Muscle of leg (tissue), 3 donors: ENCODE measurements at regions not wholly inside any gene's neighbourhood (a gene's known extent, or its start where the extent isn't known, plus 50 kb on each side); places are given as distances from the start of the nearest gene placed in this dataset.

Source experiments
- DNase-seq: peaks from one replicate; pipeline ENCODE4 v3.0.0; 2013
- H3K27ac ChIP-seq: one replicate; pipeline ENCODE4 v1.5.1; 2013; ENCODE audit warnings: mild to moderate bottlenecking, low read length, control low read depth
- H3K27me3 ChIP-seq: one replicate; pipeline ENCODE4 v1.6.1; 2013; ENCODE audit warnings: low read length; ENCODE audit not compliant: control insufficient read depth, insufficient read depth
- H3K36me3 ChIP-seq: one replicate; pipeline ENCODE4 v1.6.1; 2013; ENCODE audit warnings: low read length; ENCODE audit not compliant: control insufficient read depth, insufficient read depth
- H3K4me1 ChIP-seq: one replicate; pipeline ENCODE4 v1.6.1; 2013; ENCODE audit warnings: low read length; ENCODE audit not compliant: control insufficient read depth, insufficient read depth
- H3K4me3 ChIP-seq: one replicate; pipeline ENCODE4 v1.5.1; 2013; ENCODE audit warnings: low read length, control low read depth
- H3K9me3 ChIP-seq: replicated peaks from 2 replicates; pipeline ENCODE4 v1.6.1; 2013; ENCODE audit warnings: low read depth, low read length; ENCODE audit not compliant: control insufficient read depth
- WGBS: methylation state at CpG from one replicate; pipeline ENCODE4 v1.1.5; 2013; ENCODE audit warnings: missing lambda C conversion rate; ENCODE audit not compliant: insufficient coverage; 5-methylcytosine and 5-hydroxymethylcytosine counted together

GRCh38 chr19:27780367-27781075 lies 1432.4 kb downstream of the UQCRFS1 start:
- Histone ChIP-seq H3K36me3 (peaks cover 3% of the 10 kb centered on the region), H3K9me3 (peaks cover 32% of the 10 kb centered on the region), H3K4me3 (no peak overlapping the region), H3K27ac (no peak overlapping the region), H3K4me1 (no peaks in the 10 kb centered on the region), H3K27me3 (no peaks in the 10 kb centered on the region)
- DNase-seq: no peak
- WGBS: 97% methylated on average over 6 of the region's 10 CpGs

DNA sequence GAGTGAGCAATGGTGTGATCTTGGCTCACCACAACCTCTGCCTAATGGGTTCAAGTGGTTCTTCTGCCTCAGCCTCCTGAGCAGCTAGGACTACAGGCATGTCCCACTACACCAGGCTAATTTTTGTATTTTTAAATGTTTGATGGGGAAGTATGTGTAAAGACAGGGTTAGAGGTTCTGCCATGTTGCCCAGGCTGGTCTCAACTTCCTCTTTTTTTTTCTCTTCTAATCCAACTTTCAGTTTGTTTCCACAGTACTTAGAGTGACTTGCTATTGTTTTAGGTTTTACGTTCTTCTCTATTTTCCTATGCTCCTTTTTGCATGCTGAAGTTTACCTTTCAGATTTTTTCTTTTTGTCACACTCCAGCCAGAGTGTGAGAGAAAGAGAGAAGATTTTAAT lies 1433.0 kb downstream of the UQCRFS1 start:
- H3K4me1 ChIP-seq: no peaks in the 10 kb centered on the region
- peaks cover 36% of the 10 kb centered on the region for H3K9me3 ChIP-seq
- H3K36me3 ChIP-seq: peaks cover 3% of the 10 kb centered on the region
- no CpG with 5 or more reads among the region's 1 CpG for WGBS
- DNase-seq: no peak
- H3K4me3 ChIP-seq: no peak overlapping the region
- no peaks in the 10 kb centered on the region for H3K27me3 ChIP-seq
- H3K27ac ChIP-seq: no peak overlapping the region

GRCh38 chr19:27777726-27778125 lies 1435.2 kb downstream of the UQCRFS1 start:
- H3K9me3 ChIP-seq: peaks cover 56% of the 10 kb centered on the region
- no peaks in the 10 kb centered on the region for H3K27me3 ChIP-seq
- no peak for DNase-seq
- H3K27ac ChIP-seq: no peak overlapping the region
- H3K4me1 ChIP-seq: no peaks in the 10 kb centered on the region
- H3K36me3 ChIP-seq: peaks cover 3% of the 10 kb centered on the region
- WGBS: 96% methylated on average over 4 of the region's 7 CpGs
- H3K4me3 ChIP-seq: no peak overlapping the region

- Histone ChIP-seq H3K27ac (no peak overlapping the region), H3K4me3 (no peak overlapping the region), H3K36me3 (peaks cover 3% of the 10 kb centered on the region), H3K4me1 (no peaks in the 10 kb centered on the region), H3K27me3 (no peaks in the 10 kb centered on the region), H3K9me3 (peaks cover 59% of the 10 kb centered on the region)
- no peak for DNase-seq
- WGBS: 89% methylated on average over 5 of the region's 7 CpGs
Observed at GRCh38 chr19:27777242-27777641, 1435.7 kb downstream of the UQCRFS1 start.

DNA sequence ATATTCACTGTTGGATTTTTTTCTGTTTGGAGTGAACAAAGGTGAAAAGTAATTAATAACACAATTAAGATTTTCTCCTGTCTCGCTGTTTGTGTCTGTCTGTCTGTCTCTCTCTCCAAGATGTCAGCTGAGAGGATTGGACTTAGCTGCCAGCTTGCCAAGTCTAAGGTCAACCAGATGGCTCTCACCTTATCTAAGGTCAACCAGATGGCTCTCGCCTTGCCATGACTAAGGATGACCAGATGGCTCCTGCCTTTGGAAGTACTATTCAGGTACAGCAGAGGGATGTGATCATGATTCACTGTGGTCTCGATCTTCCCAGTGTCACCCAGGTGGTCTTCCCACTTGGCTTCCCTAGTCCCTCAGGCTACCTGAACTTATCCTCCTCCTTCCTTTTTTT lies 1436.4 kb downstream of the UQCRFS1 start:
- H3K27ac ChIP-seq: no peak overlapping the region
- DNase-seq: no peak
- H3K27me3 ChIP-seq: no peaks in the 10 kb centered on the region
- peaks cover 3% of the 10 kb centered on the region for H3K36me3 ChIP-seq
- peaks cover 59% of the 10 kb centered on the region for H3K9me3 ChIP-seq
- H3K4me3 ChIP-seq: no peak overlapping the region
- WGBS: no CpG with 5 or more reads among the region's 3 CpGs
- no peaks in the 10 kb centered on the region for H3K4me1 ChIP-seq

- 98% methylated on average over 6 of the region's 8 CpGs for WGBS
- Histone ChIP-seq H3K27ac (no peak overlapping the region), H3K36me3 (peaks cover 3% of the 10 kb centered on the region)
Observed at GRCh38 chr19:27776020-27776419, 1436.9 kb downstream of the UQCRFS1 start.

GRCh38 chr19:27775395-27775794 lies 1437.6 kb downstream of the UQCRFS1 start:
- WGBS: 92% methylated on average over 3 of the region's 6 CpGs
- Histone ChIP-seq H3K27ac (no peak overlapping the region), H3K27me3 (no peaks in the 10 kb centered on the region), H3K9me3 (peaks cover 61% of the 10 kb centered on the region), H3K4me3 (no peak overlapping the region), H3K4me1 (no peaks in the 10 kb centered on the region), H3K36me3 (peaks cover 3% of the 10 kb centered on the region)
- DNase-seq: no peak

More at GRCh38 chr19:27776020-27776419, 1436.9 kb downstream of the UQCRFS1 start:
- no peaks in the 10 kb centered on the region for H3K4me1 ChIP-seq
- peaks cover 63% of the 10 kb centered on the region for H3K9me3 ChIP-seq
- H3K27me3 ChIP-seq: no peaks in the 10 kb centered on the region
- H3K4me3 ChIP-seq: no peak overlapping the region
- no peak for DNase-seq

GRCh38 chr19:27774827-27775226 lies 1438.1 kb downstream of the UQCRFS1 start:
- peaks cover 3% of the 10 kb centered on the region for H3K36me3 ChIP-seq
- DNase-seq: no peak
- no peak overlapping the region for H3K27ac ChIP-seq
- no peaks in the 10 kb centered on the region for H3K27me3 ChIP-seq
- H3K9me3 ChIP-seq: peaks cover 66% of the 10 kb centered on the region
- H3K4me1 ChIP-seq: no peaks in the 10 kb centered on the region
- no peak overlapping the region for H3K4me3 ChIP-seq
- WGBS: 81% methylated on average over 4 of the region's 7 CpGs

DNA sequence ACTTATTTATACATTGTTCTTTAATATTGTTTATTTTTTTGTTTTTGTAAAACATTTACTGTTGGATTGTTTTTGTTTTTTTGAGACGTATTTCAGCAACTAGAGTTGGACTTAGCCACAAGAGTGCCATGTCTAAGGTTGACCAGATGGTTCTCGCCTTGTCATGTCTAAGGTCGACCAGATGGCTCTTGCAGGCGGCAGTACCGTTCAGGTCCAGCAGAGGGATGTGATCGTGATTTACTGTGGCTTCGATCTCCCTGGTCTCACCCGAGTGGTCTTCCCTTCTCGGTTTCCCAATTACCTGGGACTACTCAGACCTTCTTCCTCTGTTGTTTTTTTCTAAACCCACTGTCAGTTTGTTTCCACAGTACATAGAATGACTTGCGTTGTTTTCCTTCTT lies 1438.6 kb downstream of the UQCRFS1 start:
- H3K4me3 ChIP-seq: no peak overlapping the region
- no peaks in the 10 kb centered on the region for H3K4me1 ChIP-seq
- peaks cover 65% of the 10 kb centered on the region for H3K9me3 ChIP-seq
- H3K27me3 ChIP-seq: no peaks in the 10 kb centered on the region
- H3K36me3 ChIP-seq: peaks cover 3% of the 10 kb centered on the region
- no peak for DNase-seq
- no peak overlapping the region for H3K27ac ChIP-seq
- 97% methylated on average over 9 of the region's 10 CpGs for WGBS

GRCh38 chr19:27773318-27774094 lies 1439.4 kb downstream of the UQCRFS1 start:
- no peaks in the 10 kb centered on the region for H3K4me1 ChIP-seq
- no peak overlapping the region for H3K4me3 ChIP-seq
- no peak overlapping the region for H3K27ac ChIP-seq
- 80% methylated on average over 9 of the region's 11 CpGs for WGBS
- H3K27me3 ChIP-seq: no peaks in the 10 kb centered on the region
- no peaks in the 10 kb centered on the region for H3K36me3 ChIP-seq
- no peak for DNase-seq
- peaks cover 67% of the 10 kb centered on the region for H3K9me3 ChIP-seq
